Body of pancreas (tissue), 4 donors: ENCODE measurements at regions not wholly inside any gene's neighbourhood (a gene's known extent, or its start where the extent isn't known, plus 50 kb on each side); places are given as distances from the start of the nearest gene placed in this dataset.

ENCODE experiments used
- ATAC-seq: fragments of 150-250 bp; one replicate; pipeline ENCODE4 v1.9.1; 2016
- DNase-seq, 4 donors: peaks; one replicate each; pipeline ENCODE4 v3.0.0-alpha.2; 2019
- H3K27ac ChIP-seq, 4 donors: fragments of 200-600 bp; sonication (generic); 1 replicate in 3 of 4; 2 replicates in 1 of 4; pipeline versions ENCODE4 v1.5.1 to v1.6.1; 2016 to 2019; ENCODE audit warnings: mild to moderate bottlenecking in 1 of 4, mixed read lengths in 1 of 4, moderate library complexity in 1 of 4
- H3K27me3 ChIP-seq, 2 donors: fragments of 200-600 bp; sonication (generic); one replicate each; pipeline ENCODE4 v1.6.0; 2016; ENCODE audit warnings: mild to moderate bottlenecking in 1 of 2
- H3K36me3 ChIP-seq, 2 donors: fragments of 200-600 bp; sonication (generic); replicated peaks in 1 of 2; 2 replicates each; pipeline ENCODE4 v1.5.1; 2016; ENCODE audit warnings: low read depth in 2 of 2; ENCODE audit not compliant: insufficient read depth in 1 of 2
- H3K4me1 ChIP-seq: fragments of 200-600 bp; sonication (generic); one replicate; pipeline ENCODE4 v1.6.0; 2016
- H3K4me3 ChIP-seq, 2 donors: fragments of 200-600 bp; sonication (generic); 1 replicate in 1 of 2; 2 replicates in 1 of 2; pipeline ENCODE4 v1.5.1; 2016 to 2019
- H3K9me3 ChIP-seq, 3 donors: fragments of 200-600 bp; sonication (generic); 1 replicate in 2 of 3; 2 replicates in 1 of 3; pipeline ENCODE4 v1.5.1; 2016
- CTCF ChIP-seq, 7 experiments: fragments of 450-650 bp in 4 of 7; fragments of 200-600 bp in 3 of 7; sonication (generic) in 3 of 7; IDR thresholded peaks; one replicate each; pipeline ENCODE4 v1.5.1; 2016 to 2019; ENCODE audit warnings: antibody characterized with exemption in 7 of 7
- POLR2A ChIP-seq, 3 donors: fragments of 450-650 bp; IDR thresholded peaks; one replicate each; pipeline ENCODE4 v1.6.1; 2016; ENCODE audit warnings: antibody characterized with exemption in 3 of 3, mild to moderate bottlenecking in 2 of 3
- WGBS, 2 donors: methylation state at CpG; one replicate each; pipeline ENCODE4 v1.1.5; 2017; 5-methylcytosine and 5-hydroxymethylcytosine counted together
- intact Hi-C: fragments of 100-400 bp; cut with DNase I; formaldehyde crosslinking; loops from one replicate; pipeline ENCODE4 v1.15.1; 2023

- TF ChIP-seq POLR2A (IDR thresholded peaks at IDR 0.05) (no peak), CTCF (IDR thresholded peaks at IDR 0.05) (no peak)
- Histone ChIP-seq H3K4me3 (no peak overlapping the region), H3K36me3 (no peaks in the 10 kb centered on the region), H3K27ac (no peak overlapping the region), H3K27me3 (no peaks in the 10 kb centered on the region), H3K4me1 (no peaks in the 10 kb centered on the region), H3K9me3 (no peaks in the 10 kb centered on the region)
- ATAC-seq (no peak), DNase-seq (no peak)
- intact Hi-C loops = no loop called here
- WGBS, 2 donors = 47 to 65% methylated on average over 4 to 6 of the region's 7 CpGs
Measured at GRCh38 chr22:49237703-49238102, 590.0 kb downstream of the BRD1 start.

- Histone ChIP-seq H3K4me3 (no peak overlapping the region), H3K4me1 (no peaks in the 10 kb centered on the region), H3K27ac (no peak overlapping the region), H3K9me3 (no peaks in the 10 kb centered on the region), H3K27me3 (no peaks in the 10 kb centered on the region), H3K36me3 (no peaks in the 10 kb centered on the region)
- DNase-seq (no peak), ATAC-seq (no peak)
- intact Hi-C loops = no loop called here
- 66 to 74% methylated on average over 3 of the region's 3 CpGs for WGBS, 2 donors
- TF ChIP-seq POLR2A (IDR thresholded peaks at IDR 0.05) = no peak
- no peak for TF ChIP-seq CTCF (IDR thresholded peaks at IDR 0.05)
Measured at GRCh38 chr22:49237279-49237678, 590.4 kb downstream of the BRD1 start.

GRCh38 chr22:49236541-49237075, 591.1 kb downstream of the BRD1 start:
- H3K27me3 ChIP-seq = no peaks in the 10 kb centered on the region
- WGBS, 2 donors = 86 to 92% methylated on average over 10 to 11 of the region's 11 CpGs
- no peak for DNase-seq
- TF ChIP-seq POLR2A (IDR thresholded peaks at IDR 0.05) = no peak
- no peak for TF ChIP-seq CTCF (IDR thresholded peaks at IDR 0.05)
- no peak overlapping the region for H3K4me3 ChIP-seq
- H3K36me3 ChIP-seq = no peaks in the 10 kb centered on the region
- intact Hi-C loops = no loop called here
- H3K9me3 ChIP-seq = no peaks in the 10 kb centered on the region
- no peak overlapping the region for H3K27ac ChIP-seq
- no peaks in the 10 kb centered on the region for H3K4me1 ChIP-seq
- ATAC-seq = no peak

- H3K4me1 ChIP-seq = no peaks in the 10 kb centered on the region
- H3K4me3 ChIP-seq = no peak overlapping the region
- H3K27me3 ChIP-seq = no peaks in the 10 kb centered on the region
- no peak for TF ChIP-seq POLR2A (IDR thresholded peaks at IDR 0.05)
- TF ChIP-seq CTCF (IDR thresholded peaks at IDR 0.05) = no peak
- no peaks in the 10 kb centered on the region for H3K36me3 ChIP-seq
- H3K27ac ChIP-seq = no peak overlapping the region
- ATAC-seq (no peak), DNase-seq (peak in 2 of 4 donors; percentile 15)
- WGBS, 2 donors = 53 to 56% methylated on average over 7 to 13 of the region's 13 CpGs
- no peaks in the 10 kb centered on the region for H3K9me3 ChIP-seq
- intact Hi-C loops = no loop called here
Measured at GRCh38 chr22:49235463-49236300, 592.0 kb downstream of the BRD1 start.

GRCh38 chr22:49234459-49234858, 593.2 kb downstream of the BRD1 start:
- 93 to 95% methylated on average over 3 of the region's 3 CpGs for WGBS, 2 donors
- no peak for TF ChIP-seq POLR2A (IDR thresholded peaks at IDR 0.05)
- no peak for TF ChIP-seq CTCF (IDR thresholded peaks at IDR 0.05)
- ATAC-seq (no peak), DNase-seq (no peak)
- Histone ChIP-seq H3K27ac (no peak overlapping the region), H3K4me1 (no peaks in the 10 kb centered on the region), H3K36me3 (no peaks in the 10 kb centered on the region), H3K9me3 (no peaks in the 10 kb centered on the region), H3K27me3 (no peaks in the 10 kb centered on the region), H3K4me3 (no peak overlapping the region)
- intact Hi-C loops = no loop called here
